HG02970 (cell line): ENCODE measurements at regions not wholly inside any gene's neighbourhood (a gene's known extent, or its start where the extent isn't known, plus 50 kb on each side); places are given as distances from the start of the nearest gene placed in this dataset.
"Not testable (repeated sequence)": the region's sequence is repeated elsewhere in the genome, so short reads cannot be mapped to it uniquely, and the experiment has no call there.

Source experiments
- ATAC-seq: cut with Tn5 transposase; IDR thresholded peaks from one replicate; pipeline ENCODE4 v1.9.1; 2021; ENCODE audit warnings: mild to moderate bottlenecking, moderate library complexity, moderate number of reproducible peaks; ENCODE audit not compliant: unreplicated experiment, low FRiP score

GRCh38 chr7:92925876-92926696, 89.7 kb upstream of the CDK6 start:
- ATAC-seq: no peak

GRCh38 chr7:92924800-92925199, 88.4 kb upstream of the CDK6 start:
- ATAC-seq: no peak

DNA sequence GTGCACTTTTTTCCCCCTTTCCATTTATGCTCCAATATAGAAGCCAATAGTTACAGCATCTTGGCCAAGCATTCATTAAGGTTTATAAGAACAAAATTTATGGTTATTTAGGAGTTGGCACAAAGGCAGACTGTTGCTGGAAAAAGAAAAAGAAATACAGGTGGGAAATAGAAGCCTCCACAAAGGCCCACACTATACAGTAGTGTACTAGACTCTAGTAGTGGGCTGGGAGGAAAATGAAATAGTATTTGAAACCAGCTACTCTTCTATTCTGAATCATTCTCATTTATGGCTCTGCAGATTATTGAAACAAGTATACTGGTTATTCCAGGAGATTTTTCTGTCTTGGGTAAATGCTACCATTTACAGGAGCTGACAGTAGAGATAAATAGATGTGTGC, 80.9 kb upstream of the CDK6 start:
- ATAC-seq: no peak

GRCh38 chr7:92916770-92917224, 80.4 kb upstream of the CDK6 start:
- ATAC-seq: no peak

DNA sequence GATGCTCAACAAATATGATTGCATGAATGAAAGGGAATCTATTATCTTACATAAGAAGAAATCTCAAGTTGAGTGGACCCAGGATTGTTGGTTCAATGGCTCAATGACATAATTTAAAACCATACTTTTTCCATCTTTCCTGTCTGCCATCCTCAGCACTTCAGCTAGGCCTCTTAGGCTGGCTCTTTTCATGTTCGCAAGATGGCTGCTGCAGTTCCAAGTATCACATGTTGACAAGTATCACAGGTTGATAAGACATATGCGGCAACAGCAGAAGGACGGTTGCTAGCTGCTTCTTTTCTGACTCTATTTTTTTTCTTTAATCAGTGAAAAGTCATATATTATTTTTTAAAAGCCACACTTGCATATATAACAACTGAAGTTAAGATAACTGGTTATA, 79.0 kb upstream of the CDK6 start:
- ATAC-seq: no peak

DNA sequence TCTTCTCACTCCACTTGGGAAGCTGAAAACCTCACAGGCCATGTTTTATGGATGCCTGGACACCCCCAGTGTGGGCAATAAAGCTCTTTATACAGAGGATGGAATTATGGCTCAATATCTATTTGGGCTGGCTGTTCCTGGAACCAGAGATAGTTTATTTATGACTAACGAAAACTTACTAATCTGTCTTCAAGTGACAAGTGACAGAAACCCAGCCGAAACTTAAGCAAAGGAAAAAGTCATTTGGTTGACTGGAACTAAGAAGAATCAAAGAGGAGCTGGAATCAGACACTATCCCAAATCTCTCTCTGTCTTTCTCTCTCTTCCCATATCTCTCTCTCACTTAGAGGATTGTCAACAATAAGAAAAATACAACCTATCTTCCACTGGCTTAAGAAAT, 78.3 kb upstream of the CDK6 start:
- ATAC-seq: no peak

- ATAC-seq: no peak
Measured at GRCh38 chr7:92913849-92914248, 77.5 kb upstream of the CDK6 start.

GRCh38 chr7:92910976-92911375, 74.6 kb upstream of the CDK6 start:
- no peak for ATAC-seq

- no peak for ATAC-seq
Measured at GRCh38 chr7:92909686-92910475, 73.5 kb upstream of the CDK6 start.

DNA sequence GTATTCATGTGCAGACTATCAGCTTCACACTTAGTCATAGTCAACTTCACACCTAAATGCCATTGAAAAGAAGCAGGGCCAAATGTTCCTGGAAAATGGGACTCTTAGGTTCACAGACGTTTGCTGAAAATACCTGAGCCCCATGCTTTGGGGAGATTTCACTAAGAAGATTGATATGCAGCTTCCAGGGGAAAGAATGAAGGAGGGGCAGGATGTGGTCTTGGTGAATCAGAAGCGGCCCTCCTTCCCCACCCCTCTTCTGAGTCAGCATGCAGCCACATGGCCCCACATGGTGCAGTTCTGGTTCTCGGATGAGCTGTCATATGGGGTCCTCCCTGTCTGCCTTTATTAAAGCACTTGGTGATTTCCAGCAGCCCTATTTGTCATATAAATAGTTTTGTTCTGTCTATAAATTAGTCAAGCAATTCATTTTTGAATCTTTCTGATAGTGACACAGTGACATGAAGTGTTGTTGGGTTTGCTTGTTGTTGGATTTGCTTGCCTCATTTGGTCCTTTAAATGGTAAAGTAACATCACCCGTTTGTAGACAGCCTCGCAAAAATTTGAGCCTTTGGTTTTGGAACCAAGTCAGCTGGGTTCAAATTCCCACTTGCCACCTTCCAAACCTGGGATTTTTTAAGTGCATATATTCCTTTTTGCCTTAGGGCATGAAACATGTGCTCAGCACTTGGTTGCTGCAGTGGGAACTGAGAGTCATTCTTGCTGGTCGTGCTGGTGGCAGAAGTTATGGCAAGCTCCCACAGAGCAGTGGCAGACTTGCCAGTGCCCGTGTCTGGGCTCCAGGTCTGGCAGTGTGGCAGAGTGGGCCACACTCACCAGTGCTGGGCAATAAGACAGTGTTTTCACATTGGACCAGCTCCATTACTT, 68.1 kb upstream of the CDK6 start:
- peak; percentile 97 for ATAC-seq

DNA sequence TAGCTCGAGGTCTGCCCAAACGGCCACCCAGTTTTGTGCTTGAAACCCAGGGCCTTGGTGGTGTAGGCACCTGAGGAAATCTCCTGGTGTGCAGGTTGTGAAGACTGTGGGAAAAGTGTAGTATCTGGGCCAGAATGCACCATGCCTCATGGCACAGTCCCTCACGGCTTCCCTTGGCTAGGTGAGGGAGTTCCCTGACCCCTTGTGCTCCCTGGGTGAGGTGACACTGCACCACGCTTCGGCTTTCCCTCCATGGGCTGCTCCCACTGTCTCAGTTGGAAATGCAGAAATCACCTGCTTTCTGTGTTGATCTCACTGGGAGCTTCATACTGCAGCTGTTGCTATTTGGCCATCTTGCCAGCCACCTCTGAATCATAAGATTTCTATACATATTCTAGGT, 62.4 kb upstream of the CDK6 start:
- ATAC-seq: no peak

- not testable (repeated sequence) for ATAC-seq
Measured at GRCh38 chr7:92894857-92895256, 58.5 kb upstream of the CDK6 start.

DNA sequence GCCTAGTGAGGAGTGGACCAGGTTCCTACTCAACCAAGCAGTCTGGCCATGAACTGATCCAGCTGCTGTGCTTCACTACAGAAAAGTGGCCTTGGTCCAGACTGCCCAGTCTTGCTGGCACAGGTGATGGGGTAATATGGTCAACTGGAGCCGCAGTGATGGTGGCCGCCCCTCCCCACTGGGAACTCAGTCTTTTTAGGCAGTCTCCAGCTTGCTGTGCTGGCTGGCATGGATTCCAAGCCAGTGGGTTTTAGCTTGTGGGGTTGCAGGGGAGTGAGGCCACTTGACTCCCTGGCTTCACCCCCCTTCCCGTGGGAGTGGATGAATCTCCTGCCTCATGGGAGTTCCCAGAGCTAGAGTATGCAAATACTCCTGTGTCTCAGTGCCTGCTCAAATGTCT, 52.7 kb upstream of the CDK6 start:
- ATAC-seq: no peak
